Liver (tissue), 3 donors: ENCODE measurements at regions not wholly inside any gene's neighbourhood (a gene's known extent, or its start where the extent isn't known, plus 50 kb on each side); places are given as distances from the start of the nearest gene placed in this dataset.

Experiments
- CTCF ChIP-seq: fragments of 150-350 bp; IDR thresholded peaks from 2 replicates; pipeline ENCODE4 v1.5.1; 2017; ENCODE audit warnings: improper control_type of control experiment, low read depth, low read length; ENCODE audit not compliant: missing input control
- MAX ChIP-seq: IDR thresholded peaks from 2 replicates; pipeline ENCODE4 v1.6.1; 2016; ENCODE audit warnings: antibody characterized with exemption
- RAD21 ChIP-seq, 2 donors: IDR thresholded peaks; 2 replicates each; pipeline ENCODE4 v1.6.1; 2016; ENCODE audit warnings: antibody characterized with exemption in 2 of 2, mild to moderate bottlenecking in 2 of 2
- REST ChIP-seq: IDR thresholded peaks from 2 replicates; pipeline ENCODE4 v1.6.1; 2016; ENCODE audit warnings: antibody characterized with exemption, mild to moderate bottlenecking
- YY1 ChIP-seq: IDR thresholded peaks from 2 replicates; pipeline ENCODE4 v1.6.1; 2016; ENCODE audit warnings: antibody characterized with exemption, mild to moderate bottlenecking
- donor health status: healthy.
- donor health status: healthy.

- TF ChIP-seq YY1 (no peak), RAD21 (IDR thresholded peaks at IDR 0.05) (no peak), MAX (no peak), REST (no peak), CTCF (no peak)
These were observed 940.2 kb downstream of the MCTP2 start for GRCh38 chr15:95171564-95171963.
